ENCODE measurements at regions not wholly inside any gene's neighbourhood (a gene's known extent, or its start where the extent isn't known, plus 50 kb on each side); places are given as distances from the start of the nearest gene placed in this dataset.
"Not testable (repeated sequence)": the region's sequence is repeated elsewhere in the genome, so short reads cannot be mapped to it uniquely, and the experiment has no call there.

DNA sequence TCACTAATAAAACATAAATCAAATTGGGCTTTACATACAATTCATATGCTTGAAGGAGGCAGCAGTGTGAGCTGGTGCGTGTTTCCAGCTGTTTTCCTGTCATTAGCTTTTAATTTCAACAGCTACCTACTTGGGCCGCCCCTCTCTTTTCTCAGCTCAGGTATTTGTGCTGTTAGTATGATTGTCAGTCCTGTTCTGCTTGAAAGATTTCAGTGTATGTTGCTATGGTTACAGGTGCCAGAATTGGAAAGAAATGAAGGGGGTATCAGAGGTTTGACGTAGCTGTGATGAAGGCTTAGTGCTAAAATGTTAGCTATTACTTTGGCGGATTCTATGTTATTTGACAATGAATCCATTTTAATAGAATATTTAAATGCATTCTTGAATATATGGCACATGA, 440.3 kb downstream of the ZIC3 start:
- intact Hi-C loops (cut with DNase I) = no loop called here
- no peak for DNase-seq (ENCODE audit: low spot score)

DNA sequence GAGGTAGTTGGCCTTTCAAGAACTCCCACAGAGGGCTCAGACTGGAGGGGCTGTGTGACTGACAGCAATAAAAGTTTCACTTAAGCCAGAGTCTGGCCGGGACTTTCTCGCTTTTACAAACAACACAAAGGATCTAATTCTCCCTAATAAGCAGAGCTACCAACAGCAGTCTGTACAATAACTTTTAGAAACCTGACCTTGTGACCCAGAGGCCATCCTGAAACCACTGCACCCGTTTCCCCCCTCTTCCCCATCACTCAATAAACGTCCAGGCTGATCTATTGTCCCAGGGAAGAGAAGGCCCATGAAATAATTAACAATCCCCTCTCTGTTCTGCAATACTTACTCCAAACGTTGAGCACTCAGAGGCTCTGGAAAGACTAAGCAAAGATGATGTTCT, 442.4 kb downstream of the ZIC3 start:
- no peak for DNase-seq (ENCODE audit: low spot score)
- intact Hi-C loops (cut with DNase I) = no loop called here

DNA sequence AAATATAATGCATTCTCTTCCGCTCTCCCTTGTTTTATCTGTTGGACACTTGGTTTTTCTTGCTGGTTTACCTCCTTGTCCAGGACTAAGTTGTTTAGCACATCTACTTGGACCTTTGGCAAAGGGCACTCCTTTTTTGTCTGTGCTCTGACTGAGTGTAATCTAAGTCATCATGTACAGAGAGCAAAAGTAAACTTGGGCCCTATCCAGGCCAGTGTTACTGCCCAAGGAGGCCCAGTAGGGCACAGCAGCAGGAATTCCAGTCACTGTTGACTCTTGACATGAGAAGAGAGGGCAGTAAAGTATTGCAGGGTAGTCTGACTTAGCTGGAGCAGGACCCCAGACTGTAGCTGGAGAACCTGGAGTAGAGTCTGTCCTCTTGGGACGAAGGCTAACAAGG, 445.5 kb downstream of the ZIC3 start:
- intact Hi-C loops (cut with DNase I) = no loop called here
- no peak for DNase-seq (ENCODE audit: low spot score)

GRCh38 chrX:138014577-138014976, 448.6 kb downstream of the ZIC3 start:
- no peak for DNase-seq (ENCODE audit: low spot score)
- intact Hi-C loops (cut with DNase I) = no loop called here

DNA sequence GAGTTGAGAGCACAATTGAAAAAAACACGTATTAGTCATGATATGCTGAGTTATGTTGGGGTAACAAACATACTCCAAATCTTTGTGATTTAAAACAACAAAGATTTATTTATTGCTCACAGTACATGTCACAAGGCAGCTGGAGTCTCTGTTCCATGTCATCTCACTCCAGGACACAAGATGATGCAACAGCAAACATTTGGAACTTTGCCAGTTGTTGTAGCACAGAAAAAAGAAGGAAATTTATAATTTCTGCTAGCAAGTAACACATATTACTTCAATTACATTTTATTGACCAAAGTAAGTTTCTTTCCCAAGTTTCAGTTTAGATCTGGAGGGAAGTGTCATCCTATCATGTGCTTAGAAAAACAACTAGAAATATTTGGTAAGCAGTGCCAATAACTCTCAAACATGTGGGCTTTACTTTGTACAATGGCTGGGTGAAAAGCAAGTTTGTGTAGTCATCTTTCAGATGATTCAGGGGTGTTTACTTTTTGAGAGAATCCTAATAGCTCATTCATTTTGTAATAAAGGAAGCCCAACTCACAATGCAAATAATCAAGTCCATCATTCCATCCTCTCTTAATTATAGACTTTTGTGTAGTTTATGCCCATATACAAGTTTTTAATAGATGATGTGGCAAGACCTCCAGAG, 452.3 kb downstream of the ZIC3 start:
- intact Hi-C loops (cut with DNase I) = no loop called here
- no peak for DNase-seq (ENCODE audit: low spot score)

- DNase-seq (ENCODE audit: low spot score) = no peak
- intact Hi-C loops (cut with DNase I) = no loop called here
These were observed 455.0 kb downstream of the ZIC3 start for GRCh38 chrX:138020941-138021340.

DNA sequence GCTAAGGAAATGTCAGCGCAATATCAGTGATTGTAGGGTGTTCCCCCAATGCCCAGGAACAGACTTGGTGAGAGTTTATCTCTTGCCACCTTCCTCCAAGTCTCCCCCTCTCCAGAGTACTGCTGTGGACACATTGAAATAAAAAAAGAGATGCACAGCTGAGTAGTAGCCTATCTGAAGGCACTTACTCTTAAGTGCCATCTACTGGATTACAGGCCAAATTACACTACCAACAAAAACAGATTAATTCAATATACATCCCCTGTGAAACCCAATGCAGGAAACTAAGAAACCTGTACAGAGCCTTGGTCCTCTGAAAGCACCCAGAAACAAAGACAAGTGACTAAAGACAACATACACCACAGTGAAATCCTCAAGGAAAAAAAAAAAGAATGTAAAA, 460.3 kb downstream of the ZIC3 start:
- intact Hi-C loops (cut with DNase I) = no loop called here

DNA sequence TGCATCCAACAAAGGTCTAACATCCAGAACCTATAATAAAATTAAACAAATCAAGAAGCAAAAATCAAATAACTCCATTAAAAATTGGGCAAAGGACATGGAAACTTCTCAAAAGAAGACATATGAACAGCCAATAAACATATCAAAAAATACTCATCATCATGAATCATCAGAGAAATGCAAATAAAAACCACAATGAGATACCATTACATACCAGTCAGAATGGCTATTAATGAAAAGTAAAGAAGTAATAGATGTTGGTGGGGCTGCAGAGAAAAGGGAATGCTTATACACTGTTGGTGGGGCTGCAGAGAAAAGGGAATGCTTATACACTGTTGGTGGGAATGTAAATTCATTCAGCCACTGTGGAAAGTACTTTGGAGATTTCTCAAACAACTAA, 465.8 kb downstream of the ZIC3 start:
- intact Hi-C loops (cut with DNase I) = no loop called here
- DNase-seq (ENCODE audit: low spot score) = no peak

More for the DNA sequence above, 460.3 kb downstream of the ZIC3 start:
- no peak for DNase-seq (ENCODE audit: low spot score)

DNA sequence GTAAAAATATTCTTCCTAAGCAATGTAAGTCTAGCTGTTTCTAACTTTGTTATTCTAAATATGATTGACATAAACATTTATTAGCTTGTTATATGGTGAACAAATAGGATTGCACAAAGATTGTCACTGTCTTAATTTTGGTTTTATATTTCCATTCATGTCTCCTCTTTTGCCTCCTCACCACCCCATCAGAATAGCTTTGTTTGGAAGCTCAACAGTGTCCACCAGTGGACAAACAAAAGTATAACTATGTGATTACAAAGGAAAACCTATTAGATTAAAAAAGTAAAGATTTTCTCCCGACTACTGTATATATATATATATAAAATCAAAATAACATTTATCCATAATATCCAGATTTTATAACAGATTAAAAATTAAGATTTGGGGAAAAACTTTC, 468.2 kb downstream of the ZIC3 start:
- no peak for DNase-seq (ENCODE audit: low spot score)
- intact Hi-C loops (cut with DNase I) = no loop called here

DNA sequence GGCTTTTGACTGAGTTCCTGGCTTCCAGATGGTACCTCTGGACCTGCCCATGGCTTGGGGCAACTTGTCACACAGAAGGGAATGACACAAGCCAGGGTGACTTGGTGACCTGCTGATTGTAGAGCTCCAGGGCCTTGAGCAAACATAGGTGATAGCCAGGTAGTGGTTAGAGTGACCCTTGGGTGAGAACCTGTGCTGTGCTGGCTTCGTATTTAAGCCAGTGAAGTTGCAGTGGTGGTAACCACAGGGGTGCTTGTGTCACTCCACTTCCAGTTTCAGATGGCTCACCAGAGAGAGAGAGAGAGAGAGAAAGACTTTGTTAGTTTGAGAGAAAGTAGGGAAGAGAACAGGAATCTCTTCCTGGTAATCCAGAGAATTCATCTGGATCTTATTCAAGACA, 471.6 kb downstream of the ZIC3 start:
- intact Hi-C loops (cut with DNase I) = no loop called here
- DNase-seq (ENCODE audit: low spot score) = no peak

- DNase-seq (ENCODE audit: low spot score) = no peak
- intact Hi-C loops (cut with DNase I) = no loop called here
These were observed 492.0 kb downstream of the ZIC3 start for GRCh38 chrX:138057883-138058282.

GRCh38 chrX:138058931-138059330, 493.0 kb downstream of the ZIC3 start:
- intact Hi-C loops (cut with DNase I) = no loop called here
- no peak for DNase-seq (ENCODE audit: low spot score)

DNA sequence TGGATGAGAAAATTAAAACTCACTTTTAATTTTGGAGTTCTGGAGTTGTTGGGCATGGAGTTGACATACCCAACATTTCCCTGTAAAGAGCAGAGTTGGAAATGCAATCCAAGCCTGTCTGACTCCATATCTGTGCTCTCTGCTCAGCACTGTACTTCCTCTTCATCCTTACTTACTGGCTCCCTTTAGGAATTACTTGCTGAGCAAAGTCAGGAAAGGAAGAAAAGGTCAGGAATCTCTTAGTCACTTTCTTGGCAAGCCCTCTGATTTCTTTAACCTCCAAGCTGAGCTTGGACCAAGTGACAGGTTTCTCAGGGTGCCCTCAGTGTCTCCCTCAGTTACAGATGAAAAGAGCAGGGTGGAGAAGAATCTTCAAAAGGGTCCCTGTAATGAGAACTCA, 501.5 kb downstream of the ZIC3 start:
- intact Hi-C loops (cut with DNase I) = no loop called here
- DNase-seq (ENCODE audit: low spot score) = no peak

- intact Hi-C loops (cut with DNase I) = no loop called here
- DNase-seq (ENCODE audit: low spot score) = no peak
These were observed 507.7 kb downstream of the ZIC3 start for GRCh38 chrX:138073626-138074025.

DNA sequence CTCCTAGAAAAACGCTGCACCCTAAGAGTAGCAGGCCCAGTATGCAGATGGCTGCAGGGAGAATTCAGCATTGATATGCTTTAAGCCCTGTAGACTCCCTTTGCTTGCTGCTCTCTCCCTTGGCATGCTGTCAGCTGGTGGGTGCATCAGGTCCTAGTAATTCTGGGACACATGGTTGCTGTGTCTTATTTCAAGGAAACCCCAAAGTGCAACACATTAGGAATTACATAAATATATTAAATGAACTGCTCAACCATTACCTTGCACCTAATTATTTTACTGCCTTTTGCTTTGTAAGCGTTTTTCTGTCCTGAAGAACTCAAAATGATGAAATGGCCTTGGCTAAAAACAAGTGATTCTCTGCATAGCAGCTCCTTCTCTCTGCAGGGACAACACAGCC, 516.3 kb downstream of the ZIC3 start:
- intact Hi-C loops (cut with DNase I) = no loop called here
- no peak for DNase-seq (ENCODE audit: low spot score)

DNA sequence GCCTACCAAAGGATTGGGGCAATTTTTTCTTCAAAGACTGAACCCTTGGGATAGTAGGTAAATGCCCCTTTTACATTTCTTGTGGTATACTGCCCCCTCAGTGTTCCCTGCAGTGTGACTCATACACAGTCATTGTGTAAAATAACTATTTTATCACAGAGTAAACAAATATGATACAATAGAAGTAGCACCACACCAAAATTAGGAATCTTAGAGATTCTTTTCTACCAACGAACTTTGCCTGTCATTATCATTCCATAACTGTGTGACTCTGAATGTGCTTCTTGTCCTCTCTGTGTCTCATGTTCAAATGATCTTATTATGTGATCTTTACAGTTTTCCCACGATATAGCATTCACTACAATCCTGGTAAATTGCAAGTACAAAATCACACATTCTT, 517.0 kb downstream of the ZIC3 start:
- intact Hi-C loops (cut with DNase I) = no loop called here
- no peak for DNase-seq (ENCODE audit: low spot score)

- intact Hi-C loops (cut with DNase I); DNase-seq (ENCODE audit: low spot score): not testable (repeated sequence)
These were observed 545.0 kb downstream of the ZIC3 start for GRCh38 chrX:138110910-138111309.

DNA sequence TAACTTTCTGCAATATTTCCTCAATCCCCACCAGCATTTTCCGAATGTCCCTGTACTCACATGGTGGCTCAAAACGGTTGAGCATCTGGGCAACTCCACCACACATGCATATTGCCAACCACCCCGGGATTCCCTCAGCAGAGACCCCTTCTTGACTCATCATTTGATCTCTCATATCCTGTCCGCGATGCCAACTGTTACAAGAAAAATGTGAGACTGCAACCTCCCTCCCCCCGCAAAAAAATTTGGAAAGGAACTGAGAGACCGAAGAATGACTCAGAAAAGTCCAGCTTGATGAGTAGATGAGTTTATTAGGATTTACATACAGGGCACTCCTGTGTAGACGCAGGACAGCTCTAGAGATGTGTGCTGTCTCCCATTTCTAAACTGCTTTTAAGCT, 561.4 kb downstream of the ZIC3 start:
- intact Hi-C loops (cut with DNase I) = no loop called here
- DNase-seq (ENCODE audit: low spot score) = no peak

- DNase-seq (ENCODE audit: low spot score) = no peak
- intact Hi-C loops (cut with DNase I) = no loop called here
These were observed 562.2 kb downstream of the ZIC3 start for GRCh38 chrX:138128027-138128671.

GRCh38 chrX:138150709-138151108, 560.8 kb downstream of the FGF13 start:
- no peak for DNase-seq (ENCODE audit: low spot score)
- intact Hi-C loops (cut with DNase I) = no loop called here

DNA sequence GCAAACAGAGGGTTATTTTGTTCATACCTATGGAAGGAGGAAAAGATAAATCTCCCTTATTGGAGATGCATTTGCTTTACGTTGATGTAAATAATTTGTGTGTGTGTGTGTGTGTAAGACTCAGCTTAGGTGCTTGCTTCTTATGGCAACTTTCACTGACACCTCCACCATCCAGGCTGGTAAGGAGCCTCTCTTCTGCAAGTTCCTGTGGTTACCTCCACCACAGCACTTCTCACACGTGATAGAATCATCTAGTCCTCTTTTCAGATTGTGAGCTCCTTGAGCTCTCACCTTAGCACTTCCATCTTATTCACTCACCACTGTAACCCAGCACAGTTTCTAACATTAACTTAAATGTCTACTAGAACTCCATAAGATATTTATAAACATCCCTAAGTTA, 553.7 kb downstream of the FGF13 start:
- DNase-seq (ENCODE audit: low spot score) = no peak
- intact Hi-C loops (cut with DNase I) = no loop called here

GRCh38 chrX:138191998-138192397, 519.5 kb downstream of the FGF13 start:
- intact Hi-C loops (cut with DNase I) = loop anchor here (10.0 kb wide), 1 partner anchor 553 kb away; no protein-coding TSS in a partner anchor
- DNase-seq (ENCODE audit: low spot score) = no peak
